ENCODE measurements at regions not wholly inside any gene's neighbourhood (a gene's known extent, or its start where the extent isn't known, plus 50 kb on each side); places are given as distances from the start of the nearest gene placed in this dataset.

DNA sequence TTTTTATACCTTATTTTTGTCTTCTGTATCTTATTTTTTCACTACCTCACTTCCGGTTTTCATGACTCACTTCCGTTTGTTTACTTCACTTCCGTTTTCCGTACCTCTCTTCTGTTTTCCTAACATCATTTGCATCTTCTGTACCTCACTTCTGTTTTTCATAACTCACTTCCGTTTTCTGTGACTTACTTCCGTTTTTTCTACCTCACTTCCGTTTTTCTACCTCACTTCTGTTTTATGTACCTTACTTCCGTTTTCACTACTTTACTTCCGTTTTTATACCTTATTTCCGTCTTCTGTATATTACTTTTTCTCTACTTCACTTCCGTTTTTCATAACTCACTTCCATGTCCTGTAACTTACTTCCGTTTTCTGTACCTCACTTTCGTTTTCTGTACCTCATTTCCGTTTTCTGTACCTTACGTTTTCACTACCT lies 492.5 kb upstream of the AKR1E2 start:
- no peaks in the 10 kb centered on the region for H3K27me3 ChIP-seq
- H3K36me3 ChIP-seq, result no peaks in the 10 kb centered on the region
- no peak overlapping the region for H3K27ac ChIP-seq
- WGBS, 3 donors, result 93 to 95% (median 95%) methylated on average over 15 of the region's 15 CpGs
- H3K4me3 ChIP-seq, result no peak overlapping the region
- no peaks in the 10 kb centered on the region for H3K9me3 ChIP-seq
- no peaks in the 10 kb centered on the region for H3K4me1 ChIP-seq (ENCODE audit: insufficient read depth)
- DNase-seq, result no peak
- TF ChIP-seq EP300 (IDR thresholded peaks at IDR 0.05) (no peak), POLR2A (IDR thresholded peaks at IDR 0.05) (no peak)
- TF ChIP-seq, protein P1, sequence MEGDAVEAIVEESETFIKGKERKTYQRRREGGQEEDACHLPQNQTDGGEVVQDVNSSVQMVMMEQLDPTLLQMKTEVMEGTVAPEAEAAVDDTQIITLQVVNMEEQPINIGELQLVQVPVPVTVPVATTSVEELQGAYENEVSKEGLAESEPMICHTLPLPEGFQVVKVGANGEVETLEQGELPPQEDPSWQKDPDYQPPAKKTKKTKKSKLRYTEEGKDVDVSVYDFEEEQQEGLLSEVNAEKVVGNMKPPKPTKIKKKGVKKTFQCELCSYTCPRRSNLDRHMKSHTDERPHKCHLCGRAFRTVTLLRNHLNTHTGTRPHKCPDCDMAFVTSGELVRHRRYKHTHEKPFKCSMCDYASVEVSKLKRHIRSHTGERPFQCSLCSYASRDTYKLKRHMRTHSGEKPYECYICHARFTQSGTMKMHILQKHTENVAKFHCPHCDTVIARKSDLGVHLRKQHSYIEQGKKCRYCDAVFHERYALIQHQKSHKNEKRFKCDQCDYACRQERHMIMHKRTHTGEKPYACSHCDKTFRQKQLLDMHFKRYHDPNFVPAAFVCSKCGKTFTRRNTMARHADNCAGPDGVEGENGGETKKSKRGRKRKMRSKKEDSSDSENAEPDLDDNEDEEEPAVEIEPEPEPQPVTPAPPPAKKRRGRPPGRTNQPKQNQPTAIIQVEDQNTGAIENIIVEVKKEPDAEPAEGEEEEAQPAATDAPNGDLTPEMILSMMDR (IDR thresholded peaks at IDR 0.05), result no peak
- intact Hi-C loops (cut with DNase I), result no loop called here

DNA sequence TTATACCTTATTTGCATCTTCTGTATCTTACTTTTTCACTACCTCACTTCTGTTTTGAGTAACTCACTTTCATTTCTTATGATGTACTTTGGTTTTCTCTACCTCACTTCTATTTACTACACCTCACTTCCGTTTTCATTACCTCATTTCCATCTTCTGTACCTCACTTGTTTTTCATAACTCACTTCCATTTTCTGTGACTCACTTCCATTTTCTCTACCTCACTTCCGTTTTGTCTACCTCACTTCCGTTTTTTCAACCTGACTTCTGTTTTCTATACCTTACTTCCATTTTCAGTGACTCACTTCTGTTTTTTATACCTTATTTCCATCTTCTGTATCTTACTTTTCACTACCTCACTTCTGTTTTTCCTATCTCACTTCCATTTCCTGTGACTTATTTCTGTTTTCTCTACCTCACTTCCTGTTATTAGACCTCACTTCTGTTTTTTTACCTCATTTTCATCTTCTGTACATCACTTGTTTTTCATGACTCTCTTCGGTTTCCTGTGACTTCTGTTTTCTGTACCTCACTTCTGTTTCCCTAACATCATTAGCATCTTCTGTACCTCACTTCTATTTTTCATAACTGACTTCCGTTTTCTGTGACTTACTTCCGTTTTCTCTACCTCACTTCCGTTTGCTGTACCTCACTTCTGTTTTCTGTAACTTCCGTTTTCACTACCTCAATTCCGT lies 493.1 kb upstream of the AKR1E2 start:
- TF ChIP-seq EP300 (IDR thresholded peaks at IDR 0.05) (no peak), POLR2A (IDR thresholded peaks at IDR 0.05) (no peak)
- TF ChIP-seq, protein P1 (IDR thresholded peaks at IDR 0.05), result no peak
- Histone ChIP-seq H3K27ac (no peak overlapping the region), H3K4me3 (no peak overlapping the region), H3K36me3 (no peaks in the 10 kb centered on the region), H3K4me1 (ENCODE audit: insufficient read depth) (no peaks in the 10 kb centered on the region), H3K27me3 (no peaks in the 10 kb centered on the region), H3K9me3 (no peaks in the 10 kb centered on the region)
- no peak for DNase-seq
- 91 to 94% (median 92%) methylated on average over 9 of the region's 9 CpGs for WGBS, 3 donors
- intact Hi-C loops (cut with DNase I), result no loop called here

DNA sequence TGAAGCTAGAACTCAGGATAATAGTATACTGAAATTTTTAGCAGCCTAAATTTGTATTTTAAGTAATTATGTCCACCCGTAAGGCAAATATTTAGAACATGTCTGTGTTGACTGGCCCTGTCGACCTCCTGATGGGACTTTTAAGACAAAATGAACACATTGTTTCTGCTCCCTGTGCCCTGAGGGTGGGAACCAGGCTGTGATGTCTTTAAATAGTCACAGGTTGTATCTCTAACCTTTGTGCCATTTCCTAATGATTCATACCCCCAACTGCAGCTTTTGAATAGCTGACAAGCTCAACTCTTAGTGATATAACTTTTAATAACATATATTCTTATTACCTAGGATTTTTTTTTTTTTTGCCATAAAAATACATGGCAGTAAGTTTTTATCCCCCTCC lies 494.9 kb upstream of the AKR1E2 start:
- whole genome bisulfite sequencing, 3 donors, result 68 to 75% (median 68%) methylated on average over 2 of the region's 2 CpGs
- Histone ChIP-seq H3K27me3 (no peaks in the 10 kb centered on the region), H3K27ac (no peak overlapping the region), H3K9me3 (no peaks in the 10 kb centered on the region), H3K4me3 (no peak overlapping the region), H3K36me3 (no peaks in the 10 kb centered on the region), H3K4me1 (ENCODE audit: insufficient read depth) (no peaks in the 10 kb centered on the region)
- no peak for DNase-seq
- intact Hi-C loops (cut with DNase I), result no loop called here
- TF ChIP-seq POLR2A (IDR thresholded peaks at IDR 0.05) (no peak), EP300 (IDR thresholded peaks at IDR 0.05) (no peak)
- TF ChIP-seq, protein P1 (IDR thresholded peaks at IDR 0.05), result no peak

DNA sequence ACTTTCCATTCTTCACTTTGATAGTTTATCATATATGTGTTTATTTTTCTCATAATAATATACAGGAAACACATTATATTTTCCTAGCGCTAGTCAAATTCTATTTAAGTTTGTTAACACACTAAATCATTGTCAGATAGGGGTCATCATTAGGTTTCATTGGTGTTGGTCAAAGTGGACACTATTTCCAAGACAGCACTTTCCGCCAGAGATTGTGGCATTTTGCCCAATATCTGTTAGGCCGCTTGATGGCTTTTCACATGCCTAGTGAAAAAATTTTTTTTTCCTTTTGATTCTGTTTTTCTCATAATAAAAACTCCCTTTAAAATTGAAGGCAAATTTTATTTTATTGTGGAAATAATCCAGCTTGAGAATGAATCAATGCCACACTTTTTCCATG lies 495.4 kb upstream of the AKR1E2 start:
- Histone ChIP-seq H3K9me3 (no peaks in the 10 kb centered on the region), H3K4me1 (ENCODE audit: insufficient read depth) (no peaks in the 10 kb centered on the region), H3K36me3 (no peaks in the 10 kb centered on the region), H3K27me3 (no peaks in the 10 kb centered on the region), H3K27ac (no peak overlapping the region), H3K4me3 (no peak overlapping the region)
- 87 to 94% (median 93%) methylated on average over 3 of the region's 3 CpGs for WGBS, 3 donors
- no peak for DNase-seq
- intact Hi-C loops (cut with DNase I), result no loop called here
- no peak for TF ChIP-seq POLR2A (IDR thresholded peaks at IDR 0.05)
- TF ChIP-seq, protein P1 (IDR thresholded peaks at IDR 0.05), result no peak
- TF ChIP-seq EP300 (IDR thresholded peaks at IDR 0.05), result no peak
